IMR-90 (cell line): ENCODE measurements at regions not wholly inside any gene's neighbourhood (a gene's known extent, or its start where the extent isn't known, plus 50 kb on each side); places are given as distances from the start of the nearest gene placed in this dataset.

Experiments
- ATAC-seq: fragments of 200-7000 bp; cut with Tn5 transposase; 2 replicates; pipeline ENCODE4 v1.9.1; 2020; ENCODE audit warnings: low read depth, mild to moderate bottlenecking, moderate library complexity
- BruUV-seq: library from RNA; stranded (reverse); fragments of 400-500 nt; replicated peaks from 2 replicates; lab custom pipeline; 2021; lab: Mats Ljungman, UMichigan
- CTCF ChIA-PET: fragments of 300-600 bp; formaldehyde crosslinking; extraction: SDS; loops from one replicate; lab custom pipeline; 2021; ENCODE audit warnings: antibody characterized with exemption; lab: Yijun Ruan, JAX
- POLR2A ChIA-PET: fragments of 300-600 bp; sonication (Branson Sonifier 250); formaldehyde crosslinking; loops from one replicate; lab custom pipeline; 2022; ENCODE audit warnings: antibody characterized with exemption; ENCODE audit not compliant: unreplicated experiment; lab: Charles Lee
- DNase-seq: peaks from one replicate; pipeline ENCODE4 v3.0.0; 2013
- H2AFZ ChIP-seq: replicated peaks from 2 replicates; pipeline ENCODE3; 2013; ENCODE audit warnings: low read length, mild to moderate bottlenecking; ENCODE audit not compliant: poor library complexity
- H2AK5ac ChIP-seq: 2 replicates; pipeline ENCODE4 v1.6.1; 2013; ENCODE audit warnings: low read depth, low read length, inconsistent platforms
- H2AK9ac ChIP-seq: replicated peaks from 2 replicates; pipeline ENCODE3; 2013; ENCODE audit warnings: mild to moderate bottlenecking, low read depth, low read length, moderate library complexity; ENCODE audit not compliant: poor library complexity
- H2BK120ac ChIP-seq: 2 replicates; pipeline ENCODE4 v1.6.1; 2013; ENCODE audit warnings: low read depth, low read length, inconsistent platforms
- H2BK15ac ChIP-seq: 3 replicates; pipeline ENCODE4 v1.6.1; 2013; ENCODE audit warnings: low read depth, low read length, inconsistent platforms
- H2BK20ac ChIP-seq: 2 replicates; pipeline ENCODE4 v1.6.1; 2013; ENCODE audit warnings: low read depth, mild to moderate bottlenecking, inconsistent platforms, low read length, moderate library complexity
- H2BK5ac ChIP-seq: 2 replicates; pipeline ENCODE4 v1.6.1; 2013; ENCODE audit warnings: mild to moderate bottlenecking, low read depth, low read length, inconsistent platforms; ENCODE audit not compliant: poor library complexity, severe bottlenecking
- H3K14ac ChIP-seq: replicated peaks from 2 replicates; pipeline ENCODE4 v1.6.1; 2013; ENCODE audit warnings: low read depth, low read length, inconsistent platforms
- H3K18ac ChIP-seq: 2 replicates; pipeline ENCODE4 v1.6.1; 2013; ENCODE audit warnings: low read depth, low read length, control low read depth
- H3K23ac ChIP-seq: 2 replicates; pipeline ENCODE4 v1.6.1; 2013; ENCODE audit warnings: low read depth, low read length, inconsistent platforms
- H3K27ac ChIP-seq: 2 replicates; pipeline ENCODE4 v1.5.1; 2013; ENCODE audit warnings: mild to moderate bottlenecking, control low read depth, low read length; ENCODE audit not compliant: insufficient read depth
- H3K27me3 ChIP-seq: 2 replicates; pipeline ENCODE4 v1.6.1; 2013; ENCODE audit warnings: low read length; ENCODE audit not compliant: control insufficient read depth, insufficient read depth
- H3K36me3 ChIP-seq: 2 replicates; pipeline ENCODE4 v1.6.1; 2013; ENCODE audit warnings: low read length, mixed read lengths; ENCODE audit not compliant: control insufficient read depth, insufficient read depth
- H3K4ac ChIP-seq: 2 replicates; pipeline ENCODE4 v1.6.1; 2013; ENCODE audit warnings: low read depth, low read length, inconsistent platforms
- H3K4me1 ChIP-seq: 2 replicates; pipeline ENCODE4 v1.6.1; 2013; ENCODE audit warnings: low read length, mixed read lengths; ENCODE audit not compliant: control insufficient read depth, insufficient read depth
- H3K4me2 ChIP-seq: 2 replicates; pipeline ENCODE4 v1.6.1; 2013; ENCODE audit warnings: low read depth, mild to moderate bottlenecking, control low read depth, low read length, moderate library complexity
- H3K4me3 ChIP-seq: 2 replicates; pipeline ENCODE4 v1.5.1; 2013; ENCODE audit warnings: low read depth, mild to moderate bottlenecking, control low read depth, low read length, moderate library complexity; ENCODE audit not compliant: insufficient read depth
- H3K56ac ChIP-seq: 2 replicates; pipeline ENCODE4 v1.6.1; 2013; ENCODE audit warnings: low read length, inconsistent platforms; ENCODE audit not compliant: insufficient read depth; ENCODE audit errors: extremely low read depth
- H3K79me1 ChIP-seq, 2 experiments: 2 replicates each; pipeline ENCODE4 v1.6.1; 2013; ENCODE audit warnings: low read length in 2 of 2, inconsistent platforms in 1 of 2, low read depth in 1 of 2
- H3K9ac ChIP-seq: 2 replicates; pipeline ENCODE4 v1.6.1; 2013; ENCODE audit warnings: low read depth, low read length, control low read depth
- H3K9me1 ChIP-seq: 2 replicates; pipeline ENCODE4 v1.6.1; 2013; ENCODE audit warnings: low read length, inconsistent platforms; ENCODE audit not compliant: insufficient read depth
- H3K9me3 ChIP-seq: 2 replicates; pipeline ENCODE4 v1.6.1; 2013; ENCODE audit warnings: low read length; ENCODE audit not compliant: control insufficient read depth, insufficient read depth
- H4K20me1 ChIP-seq: 2 replicates; pipeline ENCODE4 v1.6.1; 2013; ENCODE audit warnings: low read length, inconsistent platforms; ENCODE audit not compliant: insufficient read depth
- H4K5ac ChIP-seq: 2 replicates; pipeline ENCODE4 v1.6.1; 2013; ENCODE audit warnings: mild to moderate bottlenecking, low read depth, low read length, control low read depth
- H4K8ac ChIP-seq, 2 experiments: 2 replicates each; pipeline ENCODE4 v1.6.1; 2013; ENCODE audit warnings: low read depth in 2 of 2, low read length in 2 of 2, control low read depth in 1 of 2, inconsistent platforms in 1 of 2
- H4K91ac ChIP-seq: 2 replicates; pipeline ENCODE4 v1.6.1; 2013; ENCODE audit warnings: low read depth, low read length, inconsistent platforms; ENCODE audit not compliant: insufficient read depth
- CEBPB ChIP-seq: IDR thresholded peaks from 2 replicates; pipeline ENCODE4 v1.6.1; 2012; ENCODE audit warnings: low read depth, low read length, improper control_type of control experiment
- FOS ChIP-seq: fragments of 150-350 bp; IDR thresholded peaks from 2 replicates; pipeline ENCODE4 v1.6.1; 2016; ENCODE audit warnings: low read depth, low read length
- MAFK ChIP-seq: IDR thresholded peaks from 2 replicates; pipeline ENCODE4 v1.6.1; 2012; ENCODE audit warnings: low read depth, low read length, improper control_type of control experiment
- MAZ ChIP-seq: IDR thresholded peaks from 2 replicates; pipeline ENCODE4 v1.6.1; 2012; ENCODE audit warnings: low read depth, mild to moderate bottlenecking, low read length, improper control_type of control experiment, moderate library complexity, borderline replicate concordance
- NFE2L2 ChIP-seq: fragments of 150-350 bp; IDR thresholded peaks from 2 replicates; pipeline ENCODE4 v1.6.1; 2016; ENCODE audit warnings: low read depth, mild to moderate bottlenecking, low read length
- WGBS, 2 experiments: methylation state at CpG; one replicate each; pipeline versions ENCODE4 v1.1.5 to v1.1.7; 2013; ENCODE audit warnings: missing lambda C conversion rate in 2 of 2; ENCODE audit not compliant: insufficient read length in 1 of 2; ENCODE audit errors: extremely low coverage in 2 of 2; 5-methylcytosine and 5-hydroxymethylcytosine counted together
- dilution Hi-C: fragments of 300-500 bp; cut with HindIII; formaldehyde crosslinking; loops from one replicate; pipeline ENCODE4 v1.14.3; 2018; ENCODE audit warnings: low sequenced_read_pairs; ENCODE audit not compliant: unreplicated experiment
- in situ Hi-C: fragments of 300-500 bp; cut with MboI; formaldehyde crosslinking; loops from 3 replicates; pipeline ENCODE4 v1.14.3; 2019; ENCODE audit warnings: low sequenced_read_pairs, inconsistent platforms, mixed read lengths
- intact Hi-C: fragments of 100-400 bp; cut with micrococcal nuclease; formaldehyde crosslinking; loops from 2 replicates; pipeline ENCODE4 v1.10.0; 2022
- TF ChIP-seq, protein P1 (sequence below): conservative IDR thresholded peaks from 2 replicates; pipeline ENCODE4 v1.5.1; 2012; ENCODE audit warnings: mild to moderate bottlenecking, low read depth, low read length, improper control_type of control experiment

DNA sequence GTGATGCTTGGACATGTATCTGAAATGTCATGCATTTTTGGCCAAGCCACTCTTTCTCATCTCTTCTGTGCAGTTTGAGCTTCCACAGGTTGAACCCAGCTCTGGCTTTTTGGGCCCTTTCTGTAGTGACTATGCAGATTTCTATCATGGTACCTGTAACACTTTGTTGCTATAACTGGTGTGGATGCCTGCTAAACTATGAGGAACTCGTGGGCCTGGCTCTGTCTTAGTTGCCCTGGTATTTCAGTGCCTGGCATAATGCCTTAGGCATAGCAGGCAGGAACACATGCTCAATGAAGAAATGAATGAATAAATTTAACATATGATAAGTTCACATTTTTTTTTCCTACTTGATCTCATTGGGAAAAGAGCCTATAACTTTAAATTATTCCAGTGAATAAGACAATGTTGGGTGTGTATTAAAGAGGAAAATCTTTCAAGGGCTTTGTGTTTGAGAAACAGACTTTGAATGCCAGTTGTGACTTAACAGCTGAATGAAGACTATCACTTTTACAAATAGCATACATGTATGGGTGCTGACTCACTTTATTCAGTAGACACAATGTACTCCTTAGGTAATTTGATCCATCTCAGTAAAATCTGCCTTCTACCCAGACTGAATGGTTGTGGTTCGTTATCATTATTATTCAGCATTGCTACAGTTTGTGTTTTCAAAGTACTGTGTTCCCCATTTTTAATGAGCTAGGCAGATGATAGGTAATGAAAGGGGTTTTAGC, 86.4 kb upstream of the MAP4K3 start:
- Histone ChIP-seq H2AFZ (peak overlapping the region; percentile 64), H3K9me3 (peaks cover 6% of the 10 kb centered on the region), H3K9ac (peak overlapping the region; percentile 5; the same call in 1 of the 2 replicates), H3K79me1 (0 out of 4 replicates have a peak, but pooled peaks cover 0 to 8% of the 10 kb centered on the region in 2 experiments), H2BK15ac (peak overlapping the region; percentile 87; the same call in 2 of the 3 replicates), H3K27me3 (no peaks in the 10 kb centered on the region), H3K56ac (peak overlapping the region; percentile 71), H3K18ac (peak overlapping the region; percentile 73), H2AK5ac (peak overlapping the region; percentile 83), H3K36me3 (peaks cover 3% of the 10 kb centered on the region; the same call in 1 of the 2 replicates), H4K20me1 (no peaks in the 10 kb centered on the region), H3K27ac (peak overlapping the region; percentile 87), H3K23ac (peak overlapping the region; percentile 87), H3K4ac (peak overlapping the region; percentile 94), H3K4me3 (no peak overlapping the region), H2BK5ac (peak overlapping the region; percentile 94), H3K14ac (peak overlapping the region; percentile 93), H4K5ac (peak overlapping the region; percentile 66), H2BK20ac (peak overlapping the region; percentile 96), H3K4me1 (peaks cover 24% of the 10 kb centered on the region), H2AK9ac (no peak overlapping the region), H2BK120ac (peak overlapping the region; percentile 97), H4K91ac (peak overlapping the region; percentile 93), H4K8ac (peak overlapping the region; percentile 38 to 89; a peak in 3 of 4 replicates), H3K4me2 (peak overlapping the region; percentile 61), H3K9me1 (peaks cover 14% of the 10 kb centered on the region)
- DNase-seq (peak; percentile 93), ATAC-seq (peak; percentile 96)
- TF ChIP-seq MAFK (peak; percentile 52; the same call in 1 of the 2 replicates), FOS (peak; percentile 43; the same call in 1 of the 2 replicates), MAZ (no peak), CEBPB (0 out of 2 replicates have a peak, but pooled peaks have one; percentile 22), NFE2L2 (0 out of 2 replicates have a peak, but pooled peaks have one; percentile 28)
- TF ChIP-seq, protein P1, sequence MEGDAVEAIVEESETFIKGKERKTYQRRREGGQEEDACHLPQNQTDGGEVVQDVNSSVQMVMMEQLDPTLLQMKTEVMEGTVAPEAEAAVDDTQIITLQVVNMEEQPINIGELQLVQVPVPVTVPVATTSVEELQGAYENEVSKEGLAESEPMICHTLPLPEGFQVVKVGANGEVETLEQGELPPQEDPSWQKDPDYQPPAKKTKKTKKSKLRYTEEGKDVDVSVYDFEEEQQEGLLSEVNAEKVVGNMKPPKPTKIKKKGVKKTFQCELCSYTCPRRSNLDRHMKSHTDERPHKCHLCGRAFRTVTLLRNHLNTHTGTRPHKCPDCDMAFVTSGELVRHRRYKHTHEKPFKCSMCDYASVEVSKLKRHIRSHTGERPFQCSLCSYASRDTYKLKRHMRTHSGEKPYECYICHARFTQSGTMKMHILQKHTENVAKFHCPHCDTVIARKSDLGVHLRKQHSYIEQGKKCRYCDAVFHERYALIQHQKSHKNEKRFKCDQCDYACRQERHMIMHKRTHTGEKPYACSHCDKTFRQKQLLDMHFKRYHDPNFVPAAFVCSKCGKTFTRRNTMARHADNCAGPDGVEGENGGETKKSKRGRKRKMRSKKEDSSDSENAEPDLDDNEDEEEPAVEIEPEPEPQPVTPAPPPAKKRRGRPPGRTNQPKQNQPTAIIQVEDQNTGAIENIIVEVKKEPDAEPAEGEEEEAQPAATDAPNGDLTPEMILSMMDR = no peak
- ChIA-PET POLR2A (no interaction called here), CTCF (interaction anchor here (1.5 kb wide), 1 partner anchor 11 kb away, joined by 6 read pairs; no protein-coding TSS in a partner anchor)
- no TSS peak for BruUV-seq
- no CpG with 5 or more reads among the region's 2 CpGs for WGBS, 2 experiments
- dilution Hi-C loops = no loop called here
- in situ Hi-C loops = no loop called here
- intact Hi-C loops = no loop called here
